ENCODE measurements at regions not wholly inside any gene's neighbourhood (a gene's known extent, or its start where the extent isn't known, plus 50 kb on each side); places are given as distances from the start of the nearest gene placed in this dataset.

DNA sequence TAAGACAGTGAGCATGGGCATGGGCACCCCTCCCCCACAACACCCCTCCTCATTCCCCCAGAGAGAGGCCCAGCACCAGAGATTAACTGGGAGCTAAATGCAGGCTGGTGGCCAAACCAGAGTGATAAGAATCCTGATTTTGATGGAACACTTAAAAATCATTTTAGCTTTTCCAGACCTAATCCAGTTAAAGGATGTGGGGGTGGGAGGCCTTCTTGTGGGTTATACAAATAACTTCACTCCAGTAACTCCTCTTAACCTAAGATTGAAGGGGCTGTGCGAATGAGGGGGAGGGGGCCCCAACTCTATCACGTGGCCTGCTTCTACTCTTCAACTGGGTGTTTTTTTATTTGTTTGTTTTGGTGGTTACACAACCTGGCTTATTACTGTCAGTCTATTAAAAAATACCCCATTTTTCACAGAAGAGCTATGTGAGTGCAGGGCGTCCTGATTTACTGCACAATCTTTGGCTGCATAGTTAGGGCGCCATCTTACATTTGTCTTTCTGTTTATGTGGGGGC, 398.1 kb upstream of the LYPLAL1 start:
- H3K4me3 ChIP-seq (ENCODE audit: low read depth, low read length), result no peak overlapping the region
- TF ChIP-seq, protein P1, sequence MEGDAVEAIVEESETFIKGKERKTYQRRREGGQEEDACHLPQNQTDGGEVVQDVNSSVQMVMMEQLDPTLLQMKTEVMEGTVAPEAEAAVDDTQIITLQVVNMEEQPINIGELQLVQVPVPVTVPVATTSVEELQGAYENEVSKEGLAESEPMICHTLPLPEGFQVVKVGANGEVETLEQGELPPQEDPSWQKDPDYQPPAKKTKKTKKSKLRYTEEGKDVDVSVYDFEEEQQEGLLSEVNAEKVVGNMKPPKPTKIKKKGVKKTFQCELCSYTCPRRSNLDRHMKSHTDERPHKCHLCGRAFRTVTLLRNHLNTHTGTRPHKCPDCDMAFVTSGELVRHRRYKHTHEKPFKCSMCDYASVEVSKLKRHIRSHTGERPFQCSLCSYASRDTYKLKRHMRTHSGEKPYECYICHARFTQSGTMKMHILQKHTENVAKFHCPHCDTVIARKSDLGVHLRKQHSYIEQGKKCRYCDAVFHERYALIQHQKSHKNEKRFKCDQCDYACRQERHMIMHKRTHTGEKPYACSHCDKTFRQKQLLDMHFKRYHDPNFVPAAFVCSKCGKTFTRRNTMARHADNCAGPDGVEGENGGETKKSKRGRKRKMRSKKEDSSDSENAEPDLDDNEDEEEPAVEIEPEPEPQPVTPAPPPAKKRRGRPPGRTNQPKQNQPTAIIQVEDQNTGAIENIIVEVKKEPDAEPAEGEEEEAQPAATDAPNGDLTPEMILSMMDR (IDR thresholded peaks at IDR 0.05; ENCODE audit: low read depth, low read length, missing control alignments), result no peak
- DNase-seq (ENCODE audit: low read depth), result no peak

DNA sequence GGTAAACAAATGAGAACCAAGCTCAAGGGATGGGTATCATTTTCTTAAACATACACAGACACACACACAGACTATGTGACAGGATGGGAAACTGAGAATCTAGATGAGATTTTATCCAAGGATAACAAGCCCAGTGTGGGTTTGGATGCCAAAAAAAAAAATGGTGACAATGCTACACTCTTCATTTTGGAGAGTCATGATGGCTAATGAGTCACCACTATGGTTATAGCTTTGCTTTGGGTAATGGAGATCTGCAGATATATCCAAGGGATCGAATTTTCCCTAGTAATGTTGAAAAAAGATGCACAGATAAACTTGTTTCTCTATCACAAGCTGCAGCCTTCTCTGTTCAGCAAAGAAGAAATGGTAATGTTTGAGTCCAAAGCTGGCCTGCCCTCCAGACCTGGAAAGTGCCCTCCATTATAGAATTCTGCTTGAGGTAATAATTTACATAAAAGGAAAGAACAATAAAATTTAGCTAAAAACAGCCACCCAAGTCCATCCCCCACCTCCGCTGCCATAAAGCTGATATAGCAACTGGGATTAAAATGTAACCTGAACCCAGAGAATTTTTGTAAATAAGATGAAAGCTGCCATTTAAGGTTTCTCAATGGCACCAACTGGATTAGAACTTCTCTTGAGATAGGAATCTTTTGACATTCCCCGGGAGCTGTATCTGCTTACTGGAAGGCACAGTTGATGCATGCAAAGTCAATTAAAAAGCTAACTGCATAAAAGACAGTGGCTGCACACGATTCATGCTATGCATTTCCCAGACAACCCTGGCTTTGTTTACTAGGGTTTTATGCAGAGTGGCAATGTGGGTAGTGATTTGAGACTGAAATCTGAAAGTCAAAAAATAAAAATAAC, 395.2 kb upstream of the LYPLAL1 start:
- H3K4me3 ChIP-seq (ENCODE audit: low read depth, low read length), result no peak overlapping the region
- TF ChIP-seq, protein P1 (IDR thresholded peaks at IDR 0.05; ENCODE audit: low read depth, low read length, missing control alignments), result no peak
- no peak for DNase-seq (ENCODE audit: low read depth)

DNA sequence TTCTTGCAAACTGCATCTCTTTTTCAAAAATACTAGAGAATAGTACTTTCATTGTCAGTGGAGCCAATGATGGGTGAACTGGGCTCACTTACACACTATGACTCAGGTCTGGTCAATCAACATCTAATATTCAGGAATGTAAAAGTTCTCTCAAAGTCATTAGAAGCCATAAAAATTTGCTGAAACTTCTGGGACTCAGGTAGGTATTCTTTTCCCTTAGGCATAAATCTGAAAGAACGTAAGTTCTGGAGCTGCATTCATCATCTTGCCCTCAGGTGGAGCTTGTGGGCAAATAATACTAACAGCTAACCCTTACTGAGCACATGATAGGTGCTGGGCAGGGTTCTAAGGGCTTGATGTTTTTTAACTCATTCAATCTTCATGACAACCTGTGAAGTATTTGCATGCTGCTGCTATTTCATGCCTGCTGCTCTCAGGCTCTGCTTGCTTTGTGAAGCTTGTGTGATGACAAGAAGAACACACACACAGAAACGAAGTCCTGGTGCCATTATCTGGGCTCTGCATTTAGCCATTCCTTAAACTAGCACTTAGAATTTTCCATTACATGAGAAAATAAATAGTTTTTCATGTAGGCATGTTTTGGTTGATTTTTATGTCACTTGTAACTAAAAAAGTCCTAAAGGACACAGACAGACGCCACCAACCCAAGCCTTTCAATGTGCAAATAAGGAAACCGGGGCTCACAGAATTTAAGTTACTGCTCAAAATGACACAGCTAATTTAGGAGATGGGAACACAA, 394.2 kb upstream of the LYPLAL1 start:
- no peak overlapping the region for H3K4me3 ChIP-seq (ENCODE audit: low read depth, low read length)
- TF ChIP-seq, protein P1 (IDR thresholded peaks at IDR 0.05; ENCODE audit: low read depth, low read length, missing control alignments), result no peak
- DNase-seq (ENCODE audit: low read depth), result no peak

DNA sequence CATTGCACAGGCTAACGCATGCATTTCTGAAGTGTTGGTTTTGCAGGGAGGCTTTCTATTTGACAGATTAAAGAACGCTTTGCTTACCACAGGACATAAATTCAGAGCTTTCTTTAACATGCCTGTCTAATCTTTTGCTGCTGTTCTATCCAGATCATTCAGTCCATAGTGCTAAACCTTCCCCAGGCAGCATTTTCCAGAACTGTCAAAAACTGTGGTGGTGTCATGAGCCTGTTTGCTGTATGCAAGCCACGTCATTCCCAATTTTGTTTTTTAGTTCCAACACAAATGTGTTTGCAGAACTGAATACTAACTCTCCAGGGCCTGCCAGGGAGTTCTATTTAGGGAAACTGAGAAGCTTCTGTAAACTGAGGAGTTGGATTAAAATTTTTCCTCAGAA, 390.5 kb upstream of the LYPLAL1 start:
- H3K4me3 ChIP-seq (ENCODE audit: low read depth, low read length), result no peak overlapping the region
- TF ChIP-seq, protein P1 (IDR thresholded peaks at IDR 0.05; ENCODE audit: low read depth, low read length, missing control alignments), result no peak
- DNase-seq (ENCODE audit: low read depth), result no peak

DNA sequence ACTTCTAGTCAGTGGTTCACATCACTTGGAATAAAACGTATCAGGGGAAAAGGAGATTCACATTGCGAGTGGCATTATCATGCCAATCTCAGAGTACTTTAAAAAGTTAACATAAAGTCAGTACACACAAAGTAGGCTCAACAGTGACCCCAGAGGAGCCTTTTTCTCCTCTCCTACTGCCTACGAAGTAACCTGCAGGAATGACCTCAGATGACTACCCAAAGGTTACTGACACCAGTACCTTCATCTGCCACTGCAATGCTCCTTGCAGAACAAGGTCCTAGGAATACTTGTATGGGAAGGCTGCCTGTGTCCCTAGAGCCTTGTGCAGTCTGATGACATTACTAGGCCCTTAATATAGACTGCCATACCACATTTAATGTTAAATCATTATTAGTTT, 389.8 kb upstream of the LYPLAL1 start:
- TF ChIP-seq, protein P1 (IDR thresholded peaks at IDR 0.05; ENCODE audit: low read depth, low read length, missing control alignments), result no peak
- DNase-seq (ENCODE audit: low read depth), result no peak
- no peak overlapping the region for H3K4me3 ChIP-seq (ENCODE audit: low read depth, low read length)

DNA sequence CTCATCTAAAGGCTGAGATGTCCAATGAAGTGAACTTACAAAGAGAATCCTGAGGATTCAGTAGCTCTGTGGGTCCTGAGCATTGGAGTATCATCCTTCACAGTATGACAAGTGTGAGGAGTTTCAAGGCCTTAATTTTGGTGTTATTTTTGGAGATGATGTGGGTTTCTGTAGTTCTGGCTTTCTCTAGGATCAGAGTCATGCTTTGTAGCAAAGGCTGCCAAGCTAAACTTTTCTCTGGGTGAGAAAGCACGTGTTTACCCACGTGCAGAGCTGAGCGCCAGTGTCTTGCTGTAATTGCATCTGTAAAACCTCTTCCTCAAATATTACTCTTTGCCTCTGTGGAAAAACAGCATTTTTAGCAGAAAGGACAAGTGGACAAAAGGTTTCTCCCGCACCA, 387.8 kb upstream of the LYPLAL1 start:
- no peak for DNase-seq (ENCODE audit: low read depth)
- H3K4me3 ChIP-seq (ENCODE audit: low read depth, low read length), result no peak overlapping the region
- TF ChIP-seq, protein P1 (IDR thresholded peaks at IDR 0.05; ENCODE audit: low read depth, low read length, missing control alignments), result no peak

Data from GM12864 (cell line).